ENCODE measurements at regions not wholly inside any gene's neighbourhood (a gene's known extent, or its start where the extent isn't known, plus 50 kb on each side); places are given as distances from the start of the nearest gene placed in this dataset.

- no peak overlapping the region for H3K27ac ChIP-seq
- no peak for TF ChIP-seq ZFX (IDR thresholded peaks at IDR 0.05; ENCODE audit: borderline replicate concordance)
- TF ChIP-seq, protein P1, sequence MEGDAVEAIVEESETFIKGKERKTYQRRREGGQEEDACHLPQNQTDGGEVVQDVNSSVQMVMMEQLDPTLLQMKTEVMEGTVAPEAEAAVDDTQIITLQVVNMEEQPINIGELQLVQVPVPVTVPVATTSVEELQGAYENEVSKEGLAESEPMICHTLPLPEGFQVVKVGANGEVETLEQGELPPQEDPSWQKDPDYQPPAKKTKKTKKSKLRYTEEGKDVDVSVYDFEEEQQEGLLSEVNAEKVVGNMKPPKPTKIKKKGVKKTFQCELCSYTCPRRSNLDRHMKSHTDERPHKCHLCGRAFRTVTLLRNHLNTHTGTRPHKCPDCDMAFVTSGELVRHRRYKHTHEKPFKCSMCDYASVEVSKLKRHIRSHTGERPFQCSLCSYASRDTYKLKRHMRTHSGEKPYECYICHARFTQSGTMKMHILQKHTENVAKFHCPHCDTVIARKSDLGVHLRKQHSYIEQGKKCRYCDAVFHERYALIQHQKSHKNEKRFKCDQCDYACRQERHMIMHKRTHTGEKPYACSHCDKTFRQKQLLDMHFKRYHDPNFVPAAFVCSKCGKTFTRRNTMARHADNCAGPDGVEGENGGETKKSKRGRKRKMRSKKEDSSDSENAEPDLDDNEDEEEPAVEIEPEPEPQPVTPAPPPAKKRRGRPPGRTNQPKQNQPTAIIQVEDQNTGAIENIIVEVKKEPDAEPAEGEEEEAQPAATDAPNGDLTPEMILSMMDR (IDR thresholded peaks at IDR 0.05) = no peak
Measured at GRCh38 chr12:47549258-47549657, 156.6 kb downstream of the RPAP3 start.

GRCh38 chr12:47548401-47548800, 157.4 kb downstream of the RPAP3 start:
- TF ChIP-seq, protein P1 (IDR thresholded peaks at IDR 0.05) = no peak
- TF ChIP-seq ZFX (IDR thresholded peaks at IDR 0.05; ENCODE audit: borderline replicate concordance) = no peak
- no peak overlapping the region for H3K27ac ChIP-seq

GRCh38 chr12:47547077-47547476, 158.8 kb downstream of the RPAP3 start:
- TF ChIP-seq, protein P1 (IDR thresholded peaks at IDR 0.05) = peak; percentile 50
- TF ChIP-seq ZFX (IDR thresholded peaks at IDR 0.05; ENCODE audit: borderline replicate concordance) = no peak
- no peak overlapping the region for H3K27ac ChIP-seq

GRCh38 chr12:47545938-47546609, 159.8 kb downstream of the RPAP3 start:
- no peak for TF ChIP-seq ZFX (IDR thresholded peaks at IDR 0.05; ENCODE audit: borderline replicate concordance)
- TF ChIP-seq, protein P1 (IDR thresholded peaks at IDR 0.05) = no peak
- H3K27ac ChIP-seq = no peak overlapping the region

GRCh38 chr12:47534695-47535094, 171.1 kb downstream of the RPAP3 start:
- no peak overlapping the region for H3K27ac ChIP-seq
- TF ChIP-seq, protein P1 (IDR thresholded peaks at IDR 0.05) = no peak
- no peak for TF ChIP-seq ZFX (IDR thresholded peaks at IDR 0.05; ENCODE audit: borderline replicate concordance)

DNA sequence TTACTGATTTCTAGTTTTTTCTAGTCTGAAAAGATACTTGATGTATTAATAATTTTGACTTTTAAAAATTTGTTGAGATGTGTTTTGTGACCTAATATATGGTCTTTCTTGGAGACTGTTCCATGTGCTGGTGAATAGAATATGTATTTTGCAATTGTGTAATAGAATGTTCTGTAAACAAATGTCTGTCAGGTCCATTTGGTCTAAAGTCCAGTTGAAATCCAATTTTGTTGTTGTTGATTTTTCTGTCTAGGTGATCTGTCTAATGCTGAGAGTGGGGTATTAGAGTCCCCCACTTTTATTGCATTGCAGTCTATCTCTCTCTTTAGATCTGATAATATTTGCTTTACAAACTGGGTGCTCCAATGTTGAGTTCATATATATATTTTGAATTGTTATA, 175.8 kb downstream of the RPAP3 start:
- no peak overlapping the region for H3K27ac ChIP-seq
- TF ChIP-seq, protein P1 (IDR thresholded peaks at IDR 0.05) = no peak
- no peak for TF ChIP-seq ZFX (IDR thresholded peaks at IDR 0.05; ENCODE audit: borderline replicate concordance)

DNA sequence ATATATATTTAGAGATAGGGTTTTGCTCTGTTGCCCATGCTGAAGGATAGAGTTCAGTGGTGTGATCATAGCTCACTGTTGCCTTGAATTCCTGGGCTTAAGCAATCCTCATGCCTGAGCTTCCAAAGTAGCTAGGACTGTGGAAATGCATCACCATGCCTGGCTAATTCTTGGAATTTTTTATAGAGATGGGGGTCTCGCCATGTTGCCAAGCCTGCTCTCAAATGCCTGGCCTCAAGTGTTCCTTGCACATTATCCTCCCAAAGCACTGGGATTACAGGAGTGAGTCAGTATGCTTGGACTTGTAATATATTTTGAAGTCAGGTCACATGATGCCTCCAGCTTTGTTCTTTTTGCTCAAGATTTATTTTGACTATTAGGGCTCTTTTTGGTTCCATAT, 178.0 kb downstream of the RPAP3 start:
- H3K27ac ChIP-seq = no peak overlapping the region
- no peak for TF ChIP-seq ZFX (IDR thresholded peaks at IDR 0.05; ENCODE audit: borderline replicate concordance)
- TF ChIP-seq, protein P1 (IDR thresholded peaks at IDR 0.05) = no peak
